ENCODE measurements at regions not wholly inside any gene's neighbourhood (a gene's known extent, or its start where the extent isn't known, plus 50 kb on each side); places are given as distances from the start of the nearest gene placed in this dataset.

GRCh38 chr4:104099141-104099540, 379.4 kb upstream of the TACR3 start:
- Histone ChIP-seq H3K27me3 (ENCODE audit: insufficient read depth, low read length) (no peaks in the 10 kb centered on the region), H3K27ac (ENCODE audit: low read depth, low read length) (no peak overlapping the region), H2AFZ (ENCODE audit: low read depth, low read length) (no peak overlapping the region), H3K79me2 (ENCODE audit: insufficient read depth, low read length) (no peaks in the 10 kb centered on the region), H3K4me1 (ENCODE audit: insufficient read depth, low read length) (no peaks in the 10 kb centered on the region), H3K9me3 (ENCODE audit: insufficient read depth, low read depth, low read length) (no peaks in the 10 kb centered on the region), H3K4me3 (ENCODE audit: insufficient read depth, low read depth, low read length) (no peak overlapping the region), H4K20me1 (ENCODE audit: insufficient read depth, low read length) (no peaks in the 10 kb centered on the region), H3K4me2 (ENCODE audit: low read length) (no peak overlapping the region), H3K36me3 (ENCODE audit: insufficient read depth, low read length) (no peaks in the 10 kb centered on the region), H3K9ac (ENCODE audit: low read length) (no peak overlapping the region)
- H3K27ac Mint-ChIP-seq (ENCODE audit: unreplicated experiment) = no peak overlapping the region
- H3K36me3 Mint-ChIP-seq (ENCODE audit: low read depth, unreplicated experiment) = no peaks in the 10 kb centered on the region
- no peak overlapping the region for H3K4me3 Mint-ChIP-seq (ENCODE audit: unreplicated experiment)
- no peaks in the 10 kb centered on the region for H3K27me3 Mint-ChIP-seq (ENCODE audit: low read depth, unreplicated experiment)
- no peak for TF ChIP-seq EZH2 (IDR thresholded peaks at IDR 0.05; ENCODE audit: insufficient read depth, low read length)
- TF ChIP-seq CTCF (IDR thresholded peaks at IDR 0.05; ENCODE audit: insufficient read depth, low read depth, low read length) = no peak
- FAIRE-seq = no peak
- no peak for DNase-seq (ENCODE audit: low read depth)
- H3K4me1 Mint-ChIP-seq (ENCODE audit: low read depth, unreplicated experiment) = no peaks in the 10 kb centered on the region
- peaks cover 17% of the 10 kb centered on the region for H3K9me3 Mint-ChIP-seq (ENCODE audit: unreplicated experiment)

GRCh38 chr4:104093247-104093646, 373.5 kb upstream of the TACR3 start:
- TF ChIP-seq CTCF (IDR thresholded peaks at IDR 0.05; ENCODE audit: insufficient read depth, low read depth, low read length) (no peak), EZH2 (IDR thresholded peaks at IDR 0.05; ENCODE audit: insufficient read depth, low read length) (no peak)
- Histone ChIP-seq H4K20me1 (ENCODE audit: insufficient read depth, low read length) (no peaks in the 10 kb centered on the region), H3K4me3 (ENCODE audit: insufficient read depth, low read depth, low read length) (no peak overlapping the region), H3K27me3 (ENCODE audit: insufficient read depth, low read length) (no peaks in the 10 kb centered on the region), H3K36me3 (ENCODE audit: insufficient read depth, low read length) (no peaks in the 10 kb centered on the region), H3K9ac (ENCODE audit: low read length) (no peak overlapping the region), H3K9me3 (ENCODE audit: insufficient read depth, low read depth, low read length) (no peaks in the 10 kb centered on the region), H2AFZ (ENCODE audit: low read depth, low read length) (no peak overlapping the region), H3K4me1 (ENCODE audit: insufficient read depth, low read length) (no peaks in the 10 kb centered on the region), H3K79me2 (ENCODE audit: insufficient read depth, low read length) (no peaks in the 10 kb centered on the region), H3K27ac (ENCODE audit: low read depth, low read length) (no peak overlapping the region), H3K4me2 (ENCODE audit: low read length) (no peak overlapping the region)
- no peaks in the 10 kb centered on the region for H3K4me1 Mint-ChIP-seq (ENCODE audit: low read depth, unreplicated experiment)
- H3K36me3 Mint-ChIP-seq (ENCODE audit: low read depth, unreplicated experiment) = no peaks in the 10 kb centered on the region
- no peaks in the 10 kb centered on the region for H3K27me3 Mint-ChIP-seq (ENCODE audit: low read depth, unreplicated experiment)
- H3K4me3 Mint-ChIP-seq (ENCODE audit: unreplicated experiment) = no peak overlapping the region
- peaks cover 6% of the 10 kb centered on the region for H3K9me3 Mint-ChIP-seq (ENCODE audit: unreplicated experiment)
- DNase-seq (ENCODE audit: low read depth) (no peak), FAIRE-seq (no peak)
- no peak overlapping the region for H3K27ac Mint-ChIP-seq (ENCODE audit: unreplicated experiment)

- H3K36me3 Mint-ChIP-seq (ENCODE audit: low read depth, unreplicated experiment) = no peaks in the 10 kb centered on the region
- no peak overlapping the region for H3K4me3 Mint-ChIP-seq (ENCODE audit: unreplicated experiment)
- H3K4me3 ChIP-seq (ENCODE audit: insufficient read depth, low read depth, low read length) = no peak overlapping the region
- no peaks in the 10 kb centered on the region for H3K4me1 ChIP-seq (ENCODE audit: insufficient read depth, low read length)
- H3K9me3 Mint-ChIP-seq (ENCODE audit: unreplicated experiment) = no peaks in the 10 kb centered on the region
- no peaks in the 10 kb centered on the region for H3K27me3 ChIP-seq (ENCODE audit: insufficient read depth, low read length)
- H3K27ac Mint-ChIP-seq (ENCODE audit: unreplicated experiment) = no peak overlapping the region
- no peaks in the 10 kb centered on the region for H3K27me3 Mint-ChIP-seq (ENCODE audit: low read depth, unreplicated experiment)
- H3K9me3 ChIP-seq (ENCODE audit: insufficient read depth, low read depth, low read length) = no peaks in the 10 kb centered on the region
- no peaks in the 10 kb centered on the region for H4K20me1 ChIP-seq (ENCODE audit: insufficient read depth, low read length)
- no peak overlapping the region for H3K4me2 ChIP-seq (ENCODE audit: low read length)
- no peak overlapping the region for H2AFZ ChIP-seq (ENCODE audit: low read depth, low read length)
- no peak overlapping the region for H3K9ac ChIP-seq (ENCODE audit: low read length)
- H3K27ac ChIP-seq (ENCODE audit: low read depth, low read length) = no peak overlapping the region
- no peaks in the 10 kb centered on the region for H3K79me2 ChIP-seq (ENCODE audit: insufficient read depth, low read length)
- H3K36me3 ChIP-seq (ENCODE audit: insufficient read depth, low read length) = no peaks in the 10 kb centered on the region
- TF ChIP-seq CTCF (IDR thresholded peaks at IDR 0.05; ENCODE audit: insufficient read depth, low read depth, low read length) (no peak), EZH2 (IDR thresholded peaks at IDR 0.05; ENCODE audit: insufficient read depth, low read length) (no peak)
- FAIRE-seq (no peak), DNase-seq (ENCODE audit: low read depth) (no peak)
- no peaks in the 10 kb centered on the region for H3K4me1 Mint-ChIP-seq (ENCODE audit: low read depth, unreplicated experiment)
Observed at GRCh38 chr4:104073229-104073628, 353.4 kb upstream of the TACR3 start.
